NCI-H1092 (cell line): ENCODE measurements at regions not wholly inside any gene's neighbourhood (a gene's known extent, or its start where the extent isn't known, plus 50 kb on each side); places are given as distances from the start of the nearest gene placed in this dataset.
"Not testable (repeated sequence)": the region's sequence is repeated elsewhere in the genome, so short reads cannot be mapped to it uniquely, and the experiment has no call there.

Experiments
- DNase-seq: peaks from one replicate; lab custom pipeline; 2025; lab: John Stamatoyannopoulos, UW

- no peak for DNase-seq
Measured at GRCh38 chr7:115642194-115642593, 388.4 kb downstream of the TFEC start.

GRCh38 chr7:115638853-115639252 lies 391.7 kb downstream of the TFEC start:
- DNase-seq = no peak

- DNase-seq = no peak
Measured at GRCh38 chr7:115637128-115637527, 393.4 kb downstream of the TFEC start.

- DNase-seq = no peak
Measured at GRCh38 chr7:115635876-115636275, 394.7 kb downstream of the TFEC start.

- DNase-seq = no peak
Measured at GRCh38 chr7:115635376-115635775, 395.2 kb downstream of the TFEC start.

- DNase-seq = no peak
Measured at GRCh38 chr7:115634633-115635032, 395.9 kb downstream of the TFEC start.

- DNase-seq = no peak
Measured at GRCh38 chr7:115632636-115633035, 397.9 kb downstream of the TFEC start.

GRCh38 chr7:115631782-115632181 lies 398.8 kb downstream of the TFEC start:
- no peak for DNase-seq

GRCh38 chr7:115630049-115630448 lies 400.5 kb downstream of the TFEC start:
- no peak for DNase-seq

GRCh38 chr7:115618676-115619075 lies 411.9 kb downstream of the TFEC start:
- no peak for DNase-seq

GRCh38 chr7:115613836-115614235 lies 416.7 kb downstream of the TFEC start:
- DNase-seq = no peak

- DNase-seq = no peak
Measured at GRCh38 chr7:115603416-115603815, 427.1 kb downstream of the TFEC start.

- no peak for DNase-seq
Measured at GRCh38 chr7:115600207-115600606, 430.4 kb downstream of the TFEC start.

GRCh38 chr7:115599184-115599583 lies 431.4 kb downstream of the TFEC start:
- DNase-seq = not testable (repeated sequence)

- DNase-seq = not testable (repeated sequence)
Measured at GRCh38 chr7:115597220-115597619, 433.3 kb downstream of the TFEC start.

GRCh38 chr7:115593111-115593510 lies 437.5 kb downstream of the TFEC start:
- no peak for DNase-seq

GRCh38 chr7:115585015-115585718 lies 445.4 kb downstream of the TFEC start:
- DNase-seq = no peak

GRCh38 chr7:115582956-115583355 lies 447.6 kb downstream of the TFEC start:
- DNase-seq = no peak

- DNase-seq = no peak
Measured at GRCh38 chr7:115578576-115578975, 452.0 kb downstream of the TFEC start.

GRCh38 chr7:115574681-115575291 lies 455.8 kb downstream of the TFEC start:
- no peak for DNase-seq

GRCh38 chr7:115572111-115572510 lies 458.5 kb downstream of the TFEC start:
- no peak for DNase-seq

GRCh38 chr7:115561335-115562110 lies 469.0 kb downstream of the TFEC start:
- DNase-seq = no peak

- DNase-seq = no peak
Measured at GRCh38 chr7:115559877-115560276, 470.7 kb downstream of the TFEC start.
